HepG2 (cell line): ENCODE measurements at regions not wholly inside any gene's neighbourhood (a gene's known extent, or its start where the extent isn't known, plus 50 kb on each side); places are given as distances from the start of the nearest gene placed in this dataset.

ENCODE experiments used
- GZF1 ChIP-seq: sonication (generic); formaldehyde crosslinking; IDR thresholded peaks from 2 replicates; pipeline ENCODE4 v1.5.1; 2020; ENCODE audit warnings: mild to moderate bottlenecking, missing genetic modification reagents
- KDM6A ChIP-seq: IDR thresholded peaks from 2 replicates; pipeline ENCODE4 v1.6.1; 2016; ENCODE audit warnings: low read depth
- ZNF3 ChIP-seq: IDR thresholded peaks from 2 replicates; pipeline ENCODE4 v1.7.0; 2017; ENCODE audit warnings: inconsistent platforms
- ZNF83 ChIP-seq: sonication (generic); formaldehyde crosslinking; IDR thresholded peaks from 2 replicates; pipeline ENCODE4 v1.4.0; 2020; ENCODE audit warnings: missing genetic modification reagents, mild to moderate bottlenecking, borderline replicate concordance
- ZSCAN21 ChIP-seq: sonication (generic); formaldehyde crosslinking; IDR thresholded peaks from 2 replicates; pipeline ENCODE4 v1.8.0; 2022; ENCODE audit warnings: mild to moderate bottlenecking, missing genetic modification reagents, moderate library complexity, borderline replicate concordance
- TF ChIP-seq, protein P1 (sequence below), 2 experiments: fragments of 450-650 bp in 1 of 2; sonication (generic) in 1 of 2; formaldehyde crosslinking in 1 of 2; IDR thresholded peaks; 2 replicates each; pipeline versions ENCODE4 v1.6.1 to v1.8.0; 2016 to 2022; ENCODE audit warnings: antibody characterized with exemption in 1 of 2, mild to moderate bottlenecking in 1 of 2, missing genetic modification reagents in 1 of 2
- TF ChIP-seq, protein P2 (sequence below): sonication (generic); formaldehyde crosslinking; IDR thresholded peaks from 2 replicates; pipeline ENCODE4 v1.4.0; 2020; ENCODE audit warnings: mild to moderate bottlenecking, missing genetic modification reagents
- TF ChIP-seq, protein P3 (sequence below): sonication (generic); formaldehyde crosslinking; IDR thresholded peaks from 2 replicates; pipeline ENCODE4 v1.8.1; 2023; ENCODE audit warnings: mild to moderate bottlenecking, inconsistent platforms, moderate library complexity, missing genetic modification reagents, borderline replicate concordance
- TF ChIP-seq, protein P4 (sequence below): sonication (generic); formaldehyde crosslinking; IDR thresholded peaks from 2 replicates; pipeline ENCODE4 v1.5.1; 2020; ENCODE audit warnings: mild to moderate bottlenecking, moderate library complexity, missing genetic modification reagents

DNA sequence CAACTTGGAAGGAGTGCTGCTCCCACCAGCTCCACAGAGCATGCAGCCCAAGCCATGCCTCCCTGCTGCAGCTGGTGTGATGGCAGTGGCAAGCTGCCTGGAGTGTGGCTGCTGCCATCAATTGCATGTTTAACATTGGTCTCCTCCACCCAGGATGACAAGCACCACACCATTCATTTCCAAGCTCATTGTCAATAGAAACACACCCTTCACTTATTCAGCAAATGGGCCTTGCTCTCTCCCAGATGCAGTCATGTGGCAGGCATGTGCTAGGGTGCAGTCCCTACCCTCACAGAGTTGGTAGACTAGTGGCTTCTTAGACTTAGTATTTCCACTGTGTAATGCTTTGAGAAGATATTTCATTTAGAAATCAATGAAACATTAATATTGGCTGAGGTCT lies 70.8 kb upstream of the FGF14 start (continued):
- TF ChIP-seq, protein P1, sequence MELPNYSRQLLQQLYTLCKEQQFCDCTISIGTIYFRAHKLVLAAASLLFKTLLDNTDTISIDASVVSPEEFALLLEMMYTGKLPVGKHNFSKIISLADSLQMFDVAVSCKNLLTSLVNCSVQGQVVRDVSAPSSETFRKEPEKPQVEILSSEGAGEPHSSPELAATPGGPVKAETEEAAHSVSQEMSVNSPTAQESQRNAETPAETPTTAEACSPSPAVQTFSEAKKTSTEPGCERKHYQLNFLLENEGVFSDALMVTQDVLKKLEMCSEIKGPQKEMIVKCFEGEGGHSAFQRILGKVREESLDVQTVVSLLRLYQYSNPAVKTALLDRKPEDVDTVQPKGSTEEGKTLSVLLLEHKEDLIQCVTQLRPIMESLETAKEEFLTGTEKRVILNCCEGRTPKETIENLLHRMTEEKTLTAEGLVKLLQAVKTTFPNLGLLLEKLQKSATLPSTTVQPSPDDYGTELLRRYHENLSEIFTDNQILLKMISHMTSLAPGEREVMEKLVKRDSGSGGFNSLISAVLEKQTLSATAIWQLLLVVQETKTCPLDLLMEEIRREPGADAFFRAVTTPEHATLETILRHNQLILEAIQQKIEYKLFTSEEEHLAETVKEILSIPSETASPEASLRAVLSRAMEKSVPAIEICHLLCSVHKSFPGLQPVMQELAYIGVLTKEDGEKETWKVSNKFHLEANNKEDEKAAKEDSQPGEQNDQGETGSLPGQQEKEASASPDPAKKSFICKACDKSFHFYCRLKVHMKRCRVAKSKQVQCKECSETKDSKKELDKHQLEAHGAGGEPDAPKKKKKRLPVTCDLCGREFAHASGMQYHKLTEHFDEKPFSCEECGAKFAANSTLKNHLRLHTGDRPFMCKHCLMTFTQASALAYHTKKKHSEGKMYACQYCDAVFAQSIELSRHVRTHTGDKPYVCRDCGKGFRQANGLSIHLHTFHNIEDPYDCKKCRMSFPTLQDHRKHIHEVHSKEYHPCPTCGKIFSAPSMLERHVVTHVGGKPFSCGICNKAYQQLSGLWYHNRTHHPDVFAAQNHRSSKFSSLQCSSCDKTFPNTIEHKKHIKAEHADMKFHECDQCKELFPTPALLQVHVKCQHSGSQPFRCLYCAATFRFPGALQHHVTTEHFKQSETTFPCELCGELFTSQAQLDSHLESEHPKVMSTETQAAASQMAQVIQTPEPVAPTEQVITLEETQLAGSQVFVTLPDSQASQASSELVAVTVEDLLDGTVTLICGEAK (IDR thresholded peaks at IDR 0.05), result no peak
- TF ChIP-seq, protein P1 (CRISPR knock-in tag; IDR thresholded peaks at IDR 0.05), result no peak
- TF ChIP-seq, protein P2, sequence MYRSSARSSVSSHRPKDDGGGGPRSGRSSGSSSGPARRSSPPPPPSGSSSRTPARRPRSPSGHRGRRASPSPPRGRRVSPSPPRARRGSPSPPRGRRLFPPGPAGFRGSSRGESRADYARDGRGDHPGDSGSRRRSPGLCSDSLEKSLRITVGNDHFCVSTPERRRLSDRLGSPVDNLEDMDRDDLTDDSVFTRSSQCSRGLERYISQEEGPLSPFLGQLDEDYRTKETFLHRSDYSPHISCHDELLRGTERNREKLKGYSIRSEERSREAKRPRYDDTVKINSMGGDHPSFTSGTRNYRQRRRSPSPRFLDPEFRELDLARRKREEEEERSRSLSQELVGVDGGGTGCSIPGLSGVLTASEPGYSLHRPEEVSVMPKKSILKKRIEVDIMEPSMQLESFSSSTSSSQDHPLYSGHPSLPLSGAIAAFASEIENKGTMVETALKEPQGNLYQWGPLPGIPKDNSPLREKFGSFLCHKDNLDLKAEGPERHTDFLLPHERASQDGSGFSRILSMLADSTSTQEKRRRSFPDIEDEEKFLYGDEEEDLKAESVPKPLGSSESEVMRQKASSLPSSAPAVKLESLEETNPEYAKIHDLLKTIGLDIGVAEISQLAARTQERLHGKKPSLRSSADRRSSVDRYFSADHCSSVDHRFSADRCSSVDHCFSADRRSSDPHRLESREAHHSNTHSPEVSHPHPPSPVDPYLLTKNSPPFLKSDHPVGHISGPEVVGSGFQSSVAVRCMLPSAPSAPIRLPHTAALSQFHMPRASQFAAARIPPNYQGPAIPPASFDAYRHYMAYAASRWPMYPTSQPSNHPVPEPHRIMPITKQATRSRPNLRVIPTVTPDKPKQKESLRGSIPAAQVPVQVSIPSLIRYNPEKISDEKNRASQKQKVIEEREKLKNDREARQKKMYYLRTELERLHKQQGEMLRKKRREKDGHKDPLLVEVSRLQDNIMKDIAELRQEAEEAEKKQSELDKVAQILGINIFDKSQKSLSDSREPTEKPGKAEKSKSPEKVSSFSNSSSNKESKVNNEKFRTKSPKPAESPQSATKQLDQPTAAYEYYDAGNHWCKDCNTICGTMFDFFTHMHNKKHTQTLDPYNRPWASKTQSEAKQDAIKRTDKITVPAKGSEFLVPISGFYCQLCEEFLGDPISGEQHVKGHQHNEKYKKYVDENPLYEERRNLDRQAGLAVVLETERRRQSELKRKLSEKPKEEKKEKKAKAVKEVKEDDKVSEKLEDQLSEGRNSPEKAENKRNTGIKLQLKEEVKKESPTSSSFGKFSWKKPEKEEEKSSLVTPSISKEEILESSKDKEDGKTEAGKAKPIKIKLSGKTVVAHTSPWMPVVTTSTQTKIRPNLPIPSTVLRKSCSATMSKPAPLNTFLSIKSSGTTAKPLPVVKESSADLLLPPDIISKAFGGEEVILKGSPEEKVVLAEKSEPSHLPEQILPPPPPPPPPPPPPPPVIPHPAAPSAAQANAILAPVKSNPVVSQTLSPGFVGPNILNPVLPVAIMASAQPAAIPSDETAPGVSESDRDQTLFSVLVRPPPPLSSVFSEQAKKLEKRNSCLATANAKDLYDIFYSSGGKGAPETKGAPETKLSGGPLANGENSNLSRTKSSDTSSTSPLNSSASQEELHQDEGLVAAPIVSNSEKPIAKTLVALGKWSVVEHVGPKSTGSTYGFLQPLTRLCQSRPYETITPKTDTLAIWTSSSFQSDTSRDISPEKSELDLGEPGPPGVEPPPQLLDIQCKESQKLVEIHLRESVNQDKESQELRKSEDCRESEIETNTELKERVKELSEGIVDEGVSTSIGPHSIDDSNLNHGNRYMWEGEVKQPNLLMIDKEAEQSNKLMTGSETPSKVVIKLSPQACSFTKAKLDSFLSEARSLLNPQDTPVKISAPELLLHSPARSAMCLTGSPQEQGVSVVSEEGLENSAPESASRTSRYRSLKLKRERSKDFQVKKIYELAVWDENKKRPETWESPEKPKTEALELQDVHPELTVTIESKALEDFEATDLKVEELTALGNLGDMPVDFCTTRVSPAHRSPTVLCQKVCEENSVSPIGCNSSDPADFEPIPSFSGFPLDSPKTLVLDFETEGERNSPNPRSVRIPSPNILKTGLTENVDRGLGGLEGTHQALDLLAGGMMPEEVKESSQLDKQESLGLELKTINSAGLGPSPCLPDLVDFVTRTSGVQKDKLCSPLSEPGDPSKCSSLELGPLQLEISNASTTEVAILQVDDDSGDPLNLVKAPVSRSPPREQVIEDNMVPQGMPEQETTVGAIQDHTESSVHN (CRISPR knock-in tag), result no peak
- TF ChIP-seq ZSCAN21 (CRISPR knock-in tag), result no peak
- TF ChIP-seq, protein P3, sequence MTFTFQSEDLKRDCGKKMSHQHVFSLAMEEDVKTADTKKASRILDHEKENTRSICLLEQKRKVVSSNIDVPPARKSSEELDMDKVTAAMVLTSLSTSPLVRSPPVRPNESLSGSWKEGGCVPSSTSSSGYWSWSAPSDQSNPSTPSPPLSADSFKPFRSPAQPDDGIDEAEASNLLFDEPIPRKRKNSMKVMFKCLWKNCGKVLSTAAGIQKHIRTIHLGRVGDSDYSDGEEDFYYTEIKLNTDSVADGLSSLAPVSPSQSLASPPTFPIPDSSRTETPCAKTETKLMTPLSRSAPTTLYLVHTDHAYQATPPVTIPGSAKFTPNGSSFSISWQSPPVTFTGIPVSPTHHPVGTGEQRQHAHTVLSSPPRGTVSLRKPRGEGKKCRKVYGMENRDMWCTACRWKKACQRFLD, result no peak
- TF ChIP-seq ZNF3, result no peak
- TF ChIP-seq ZNF83 (CRISPR knock-in tag), result no peak
- TF ChIP-seq KDM6A (CRISPR knock-in tag), result no peak
- TF ChIP-seq, protein P4, sequence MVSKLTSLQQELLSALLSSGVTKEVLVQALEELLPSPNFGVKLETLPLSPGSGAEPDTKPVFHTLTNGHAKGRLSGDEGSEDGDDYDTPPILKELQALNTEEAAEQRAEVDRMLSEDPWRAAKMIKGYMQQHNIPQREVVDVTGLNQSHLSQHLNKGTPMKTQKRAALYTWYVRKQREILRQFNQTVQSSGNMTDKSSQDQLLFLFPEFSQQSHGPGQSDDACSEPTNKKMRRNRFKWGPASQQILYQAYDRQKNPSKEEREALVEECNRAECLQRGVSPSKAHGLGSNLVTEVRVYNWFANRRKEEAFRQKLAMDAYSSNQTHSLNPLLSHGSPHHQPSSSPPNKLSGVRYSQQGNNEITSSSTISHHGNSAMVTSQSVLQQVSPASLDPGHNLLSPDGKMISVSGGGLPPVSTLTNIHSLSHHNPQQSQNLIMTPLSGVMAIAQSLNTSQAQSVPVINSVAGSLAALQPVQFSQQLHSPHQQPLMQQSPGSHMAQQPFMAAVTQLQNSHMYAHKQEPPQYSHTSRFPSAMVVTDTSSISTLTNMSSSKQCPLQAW, result no peak
- no peak for TF ChIP-seq GZF1 (CRISPR knock-in tag)
